ENCODE measurements at regions not wholly inside any gene's neighbourhood (a gene's known extent, or its start where the extent isn't known, plus 50 kb on each side); places are given as distances from the start of the nearest gene placed in this dataset.

DNA sequence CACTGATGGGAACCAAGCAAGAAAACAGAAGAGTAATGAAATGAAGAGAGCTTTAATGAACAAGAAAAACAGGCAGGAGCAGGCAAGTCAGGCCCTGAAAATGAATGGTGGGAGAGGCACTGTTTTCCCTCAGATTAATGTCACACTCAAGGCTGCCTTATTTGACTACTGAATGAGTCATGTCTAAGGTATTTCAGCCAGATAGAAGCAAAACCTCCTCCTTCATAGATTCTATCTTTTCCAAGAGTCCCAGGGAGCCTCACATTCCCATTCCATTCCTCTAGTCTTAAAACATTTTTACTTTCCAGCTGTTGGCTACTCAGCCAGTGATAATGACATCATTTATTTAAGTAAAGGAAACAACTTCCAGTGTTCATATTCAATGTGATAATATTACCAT lies 228.4 kb upstream of the NRIP1 start:
- TF ChIP-seq POLR2A (IDR thresholded peaks at IDR 0.05) = no peak
- TF ChIP-seq, protein P1, sequence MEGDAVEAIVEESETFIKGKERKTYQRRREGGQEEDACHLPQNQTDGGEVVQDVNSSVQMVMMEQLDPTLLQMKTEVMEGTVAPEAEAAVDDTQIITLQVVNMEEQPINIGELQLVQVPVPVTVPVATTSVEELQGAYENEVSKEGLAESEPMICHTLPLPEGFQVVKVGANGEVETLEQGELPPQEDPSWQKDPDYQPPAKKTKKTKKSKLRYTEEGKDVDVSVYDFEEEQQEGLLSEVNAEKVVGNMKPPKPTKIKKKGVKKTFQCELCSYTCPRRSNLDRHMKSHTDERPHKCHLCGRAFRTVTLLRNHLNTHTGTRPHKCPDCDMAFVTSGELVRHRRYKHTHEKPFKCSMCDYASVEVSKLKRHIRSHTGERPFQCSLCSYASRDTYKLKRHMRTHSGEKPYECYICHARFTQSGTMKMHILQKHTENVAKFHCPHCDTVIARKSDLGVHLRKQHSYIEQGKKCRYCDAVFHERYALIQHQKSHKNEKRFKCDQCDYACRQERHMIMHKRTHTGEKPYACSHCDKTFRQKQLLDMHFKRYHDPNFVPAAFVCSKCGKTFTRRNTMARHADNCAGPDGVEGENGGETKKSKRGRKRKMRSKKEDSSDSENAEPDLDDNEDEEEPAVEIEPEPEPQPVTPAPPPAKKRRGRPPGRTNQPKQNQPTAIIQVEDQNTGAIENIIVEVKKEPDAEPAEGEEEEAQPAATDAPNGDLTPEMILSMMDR (IDR thresholded peaks at IDR 0.05) = no peak

All from prostate gland (tissue), 2 donors.